IPS-18c (cell line): ENCODE measurements at regions not wholly inside any gene's neighbourhood (a gene's known extent, or its start where the extent isn't known, plus 50 kb on each side); places are given as distances from the start of the nearest gene placed in this dataset.
A peak's percentile ranks its signal among the peaks of the same experiment; 100 is the strongest.
"Not testable (repeated sequence)": the region's sequence is repeated elsewhere in the genome, so short reads cannot be mapped to it uniquely, and the experiment has no call there.

ENCODE experiments used
- H3K4me3 ChIP-seq: 2 replicates; pipeline ENCODE4 v1.7.0; 2013; ENCODE audit warnings: low read depth, mild to moderate bottlenecking, low read length, moderate library complexity; ENCODE audit not compliant: insufficient read depth
- H3K9me3 ChIP-seq: one replicate; pipeline ENCODE4 v1.6.1; 2013; ENCODE audit warnings: mild to moderate bottlenecking, low read length, moderate library complexity; ENCODE audit not compliant: control insufficient read depth, insufficient read depth

DNA sequence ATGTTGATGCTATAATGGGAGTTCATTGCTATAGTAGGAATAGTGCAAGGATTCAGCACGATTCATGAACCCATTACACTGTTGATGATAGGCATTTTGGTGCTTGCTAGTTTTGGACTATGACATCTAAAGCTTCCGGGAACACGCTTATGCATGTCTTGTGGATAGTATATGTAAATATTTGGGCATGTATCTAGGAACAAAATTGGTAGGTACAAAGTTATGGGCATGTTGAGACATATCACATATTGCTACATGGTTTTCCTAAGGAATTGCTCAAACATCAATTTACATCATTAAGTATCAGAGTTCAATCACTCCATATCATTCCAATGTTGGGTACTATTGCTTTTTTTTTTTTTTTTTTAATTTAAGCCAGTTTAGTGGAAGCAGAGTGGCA lies 1103.2 kb downstream of the TBC1D22A start:
- H3K4me3 ChIP-seq: no peak overlapping the region
- peaks cover 6% of the 10 kb centered on the region for H3K9me3 ChIP-seq

DNA sequence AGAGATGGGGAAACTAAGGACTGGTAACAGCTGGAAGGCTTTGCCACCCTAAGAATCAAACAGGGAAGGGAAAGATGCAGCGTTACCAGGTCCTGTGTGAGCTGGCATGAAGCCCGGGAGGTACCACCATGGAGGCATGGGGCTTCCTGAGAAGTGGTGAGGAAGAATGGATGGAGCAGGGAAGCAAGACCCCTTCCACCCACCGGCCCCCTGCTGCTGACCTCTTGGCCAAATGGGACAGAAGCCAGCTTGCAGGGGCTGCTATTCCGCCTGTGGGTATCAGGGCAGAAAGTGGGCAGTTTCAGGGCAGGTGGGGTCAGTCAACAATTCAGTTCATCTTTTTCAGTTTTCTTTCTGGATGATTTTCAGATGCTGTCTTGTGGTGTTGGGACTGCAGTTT lies 1099.9 kb downstream of the TBC1D22A start:
- Histone ChIP-seq H3K4me3 (no peak overlapping the region), H3K9me3 (peaks cover 13% of the 10 kb centered on the region)

DNA sequence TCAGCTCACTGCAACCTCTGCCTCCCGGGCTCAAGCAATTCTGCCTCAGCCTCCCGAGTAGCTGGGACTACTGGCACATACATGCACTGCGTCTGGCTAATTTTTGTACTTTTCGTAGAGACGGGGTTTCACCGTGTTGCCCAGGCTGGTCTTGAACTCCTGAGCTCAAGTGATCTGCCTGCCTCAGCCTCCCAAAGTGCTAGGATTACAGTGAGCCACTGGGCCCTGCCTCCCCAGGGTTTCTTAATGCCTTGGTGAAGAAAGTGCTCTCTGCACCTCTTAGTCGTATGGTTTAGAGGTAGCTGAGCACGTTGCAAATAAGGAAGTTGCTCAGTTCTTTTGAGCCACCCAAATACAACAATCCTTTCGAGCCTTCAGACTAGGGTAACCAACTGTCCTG lies 1098.5 kb downstream of the TBC1D22A start:
- not testable (repeated sequence) for H3K4me3 ChIP-seq
- H3K9me3 ChIP-seq: peaks cover 13% of the 10 kb centered on the region

DNA sequence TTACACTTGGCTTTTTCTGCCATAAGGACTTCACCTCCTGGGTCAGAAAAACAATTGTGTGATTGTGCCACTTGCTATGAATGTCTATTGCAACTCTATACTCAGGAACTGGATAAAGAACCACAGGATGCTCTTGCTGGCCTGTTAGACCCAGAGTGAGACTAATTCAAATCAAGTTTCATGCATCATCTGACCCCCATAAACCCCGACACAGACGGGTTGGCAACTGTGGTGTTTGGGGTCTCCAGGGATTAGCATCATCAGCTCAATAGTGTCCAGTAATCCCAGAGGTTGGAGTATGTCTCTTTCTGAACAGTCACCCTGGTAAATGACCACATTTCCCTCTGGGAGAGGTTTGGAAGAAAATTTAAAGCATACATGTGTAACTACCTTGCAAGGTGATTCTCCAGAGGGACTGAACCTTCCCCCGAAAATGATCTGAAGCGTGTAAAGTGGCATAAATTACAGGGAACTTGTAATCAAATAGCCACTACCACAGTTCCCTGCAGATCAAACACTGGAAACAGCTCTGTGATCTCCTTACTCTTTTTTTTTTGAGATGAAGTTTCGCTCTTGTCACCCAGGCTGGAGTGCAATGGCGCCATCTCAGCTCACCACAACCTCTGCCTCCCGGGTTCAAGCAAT lies 1097.6 kb downstream of the TBC1D22A start:
- Histone ChIP-seq H3K4me3 (no peak overlapping the region), H3K9me3 (peaks cover 10% of the 10 kb centered on the region)

DNA sequence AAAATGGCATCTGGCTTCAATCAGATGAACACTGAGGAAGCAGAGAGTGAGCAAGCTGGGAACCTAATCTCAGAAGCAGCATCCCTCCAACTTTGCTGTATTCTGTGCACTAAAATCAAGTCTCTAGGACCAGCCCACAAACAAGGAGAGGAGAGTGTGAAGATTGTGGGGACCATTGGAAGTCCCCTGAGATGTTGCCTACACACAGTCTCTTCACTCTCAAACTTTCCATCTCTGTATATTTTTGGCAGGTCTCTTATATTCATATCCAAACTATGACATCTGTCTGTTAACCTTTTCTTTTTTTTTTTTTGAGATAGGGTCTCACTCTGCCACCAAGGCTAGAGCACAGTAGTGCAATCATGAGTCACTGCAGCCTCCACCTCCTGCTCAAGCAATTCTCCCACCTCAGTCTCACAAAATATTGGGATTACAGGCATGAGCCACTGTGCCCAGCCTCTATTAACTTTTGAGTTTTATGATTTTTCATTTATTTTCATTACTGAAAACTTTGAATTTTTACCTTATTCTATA lies 1096.4 kb downstream of the TBC1D22A start:
- H3K9me3 ChIP-seq: peaks cover 8% of the 10 kb centered on the region
- no peak overlapping the region; the same call in 1 of the 2 replicates for H3K4me3 ChIP-seq

DNA sequence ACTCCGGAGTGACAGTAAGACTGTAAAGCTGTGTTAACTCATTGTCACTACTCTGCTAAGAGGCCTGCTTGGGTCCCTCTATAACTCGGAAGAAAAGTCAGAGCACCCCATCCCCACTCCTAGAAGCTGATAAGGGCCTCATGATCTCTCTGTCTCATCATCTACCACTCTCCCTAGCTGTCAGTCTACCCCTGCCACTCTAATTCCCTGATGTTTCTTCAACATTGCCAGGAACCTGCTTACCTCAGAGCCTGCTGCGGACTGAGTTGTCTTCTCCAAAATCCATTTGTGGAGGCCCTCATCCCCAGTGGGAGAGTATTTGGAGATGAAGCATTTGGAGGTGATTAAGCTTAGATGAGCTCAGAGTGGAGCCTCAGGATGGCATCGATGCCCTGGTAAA lies 1092.2 kb downstream of the TBC1D22A start:
- H3K9me3 ChIP-seq: peaks cover 6% of the 10 kb centered on the region
- no peak overlapping the region; the same call in 1 of the 2 replicates for H3K4me3 ChIP-seq

DNA sequence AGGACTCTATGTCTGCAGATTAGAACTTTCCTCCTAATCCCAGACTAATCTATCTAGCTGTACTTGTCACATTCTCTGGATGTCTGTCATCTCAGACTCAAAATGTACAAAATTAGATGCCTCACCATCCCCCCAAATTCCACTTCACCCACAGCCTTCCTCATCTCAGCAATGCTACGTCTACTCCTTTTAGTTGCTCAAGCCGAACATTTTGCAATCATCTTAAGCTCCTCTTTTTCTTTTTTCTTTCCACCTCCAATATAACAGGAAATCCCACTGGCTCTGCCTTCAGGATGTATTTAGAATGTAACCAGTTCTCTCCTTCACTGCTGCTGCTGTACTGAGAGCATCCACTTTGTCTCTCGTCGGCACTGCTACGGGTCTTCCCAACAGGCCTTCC lies 1091.8 kb downstream of the TBC1D22A start:
- H3K9me3 ChIP-seq: peaks cover 4% of the 10 kb centered on the region
- no peak overlapping the region for H3K4me3 ChIP-seq

DNA sequence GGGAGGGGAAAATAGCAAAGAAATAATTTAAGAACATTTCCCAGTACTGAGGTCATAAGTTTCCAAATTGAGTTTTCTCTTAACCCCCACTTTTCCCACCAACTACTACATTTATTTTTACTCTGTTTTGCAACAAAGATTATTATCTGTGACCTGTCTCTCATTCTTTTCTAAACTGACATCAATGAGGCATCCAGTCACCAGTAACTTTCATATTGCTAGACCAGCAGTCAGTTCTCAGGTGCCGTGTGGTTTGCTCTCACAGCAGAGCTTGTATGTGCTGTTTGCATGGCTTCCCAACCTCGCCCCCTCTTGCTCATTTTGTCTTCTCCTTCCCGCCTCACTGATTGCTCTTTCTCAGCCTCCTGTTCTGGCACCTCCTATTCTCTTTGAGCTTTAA lies 1091.3 kb downstream of the TBC1D22A start:
- H3K9me3 ChIP-seq: peaks cover 5% of the 10 kb centered on the region

DNA sequence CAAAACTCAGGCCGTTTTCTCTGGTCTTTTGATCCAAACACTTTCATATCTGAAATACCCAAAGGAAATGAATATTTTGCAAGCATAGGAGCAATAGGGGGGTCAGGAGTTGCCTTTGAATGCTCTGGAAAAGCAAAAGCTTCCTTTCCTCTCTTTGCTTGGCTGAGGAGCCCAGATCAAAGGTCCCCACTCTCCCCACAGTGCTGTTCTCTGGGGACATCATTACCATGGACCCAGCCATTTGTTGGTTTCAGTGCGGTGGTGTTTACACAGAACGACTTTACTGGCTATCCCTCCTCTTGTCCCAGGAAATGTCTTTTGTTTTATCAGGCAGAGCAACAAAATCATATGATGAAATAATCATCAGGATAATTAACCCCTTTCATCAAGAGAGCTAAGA lies 1089.1 kb downstream of the TBC1D22A start:
- peaks cover 13% of the 10 kb centered on the region for H3K9me3 ChIP-seq

More for the DNA sequence above, 1091.3 kb downstream of the TBC1D22A start:
- no peak overlapping the region for H3K4me3 ChIP-seq

DNA sequence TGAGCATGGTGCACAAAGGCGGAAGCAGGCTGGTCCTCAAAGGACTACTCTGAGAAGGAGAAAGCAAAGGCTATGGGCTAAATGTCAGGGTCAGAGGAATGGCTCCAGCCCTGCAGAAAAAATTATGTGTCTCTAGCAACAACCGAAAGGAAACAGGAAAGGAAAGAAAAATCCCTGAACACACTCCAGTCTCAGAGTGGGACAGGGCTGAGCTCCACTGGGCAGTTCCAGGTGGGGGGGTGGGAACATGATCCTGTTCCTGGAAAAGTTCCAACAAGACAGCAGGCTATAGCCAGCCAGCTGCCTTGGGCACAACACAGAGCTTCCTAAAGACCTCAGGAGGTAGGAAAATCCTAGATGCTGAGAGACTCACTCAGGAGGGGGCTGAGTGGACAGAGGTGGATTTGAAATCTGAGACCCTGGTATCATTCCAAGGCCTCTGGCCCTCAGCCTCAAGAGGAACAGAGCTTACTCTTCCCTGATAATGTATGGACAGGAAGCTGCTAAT lies 1088.2 kb downstream of the TBC1D22A start:
- peaks cover 13% of the 10 kb centered on the region for H3K9me3 ChIP-seq
- H3K4me3 ChIP-seq: no peak overlapping the region

More for the DNA sequence above, 1089.1 kb downstream of the TBC1D22A start:
- H3K4me3 ChIP-seq: no peak overlapping the region

DNA sequence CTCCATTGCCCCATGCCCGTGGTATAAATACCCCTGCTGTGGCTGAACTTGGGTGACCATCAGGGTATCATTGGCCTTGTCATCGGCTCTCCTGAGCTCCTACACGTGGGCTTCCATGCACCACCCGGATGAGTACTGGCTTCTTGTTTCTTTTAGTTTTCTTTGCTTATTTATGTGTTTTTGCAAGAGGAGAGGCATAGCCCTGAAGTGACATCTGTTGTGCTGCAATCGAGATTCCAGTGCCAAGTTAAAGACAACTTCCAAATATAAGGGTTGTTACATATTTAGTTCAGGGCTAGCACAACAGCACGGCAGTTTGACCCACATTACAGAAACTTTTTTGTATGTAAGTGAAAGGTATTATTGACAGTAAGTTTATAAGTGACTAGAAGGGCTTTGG lies 1087.1 kb downstream of the TBC1D22A start:
- Histone ChIP-seq H3K9me3 (peaks cover 20% of the 10 kb centered on the region), H3K4me3 (no peak overlapping the region)

DNA sequence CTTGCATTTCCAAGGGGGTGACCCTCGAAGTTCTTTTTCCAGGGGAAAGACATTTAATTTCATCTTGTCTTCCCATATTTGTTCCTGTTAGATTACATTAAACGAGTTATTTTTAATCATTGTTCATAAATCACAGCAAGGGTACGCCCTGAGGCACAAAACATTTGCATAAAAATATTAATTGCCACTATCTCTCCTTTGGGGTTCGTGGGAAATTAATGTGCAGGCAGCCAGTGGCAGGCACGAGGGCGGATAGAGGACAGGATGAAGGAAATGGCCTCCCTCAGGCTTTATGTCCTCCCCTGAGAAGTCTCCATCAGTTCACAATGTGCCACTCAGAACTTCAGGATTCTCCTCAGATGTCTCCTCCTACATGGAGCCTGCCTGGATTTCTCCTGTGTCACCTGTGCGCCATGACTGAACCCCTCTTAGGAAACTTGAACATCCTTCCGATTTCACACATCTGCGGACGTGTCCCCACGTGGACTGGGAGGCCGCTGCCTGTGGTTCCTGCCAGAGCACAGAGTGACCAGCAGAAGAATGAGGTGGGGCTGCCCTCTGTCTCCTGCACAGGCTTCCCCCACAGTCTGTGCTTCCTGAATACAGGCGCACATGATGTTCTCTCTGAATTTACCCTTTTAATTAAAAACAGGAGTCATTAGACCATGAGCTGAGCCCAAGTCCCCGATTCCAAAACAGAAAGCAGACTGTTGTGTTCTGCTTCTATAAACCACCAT lies 1085.9 kb downstream of the TBC1D22A start:
- peaks cover 22% of the 10 kb centered on the region for H3K9me3 ChIP-seq

DNA sequence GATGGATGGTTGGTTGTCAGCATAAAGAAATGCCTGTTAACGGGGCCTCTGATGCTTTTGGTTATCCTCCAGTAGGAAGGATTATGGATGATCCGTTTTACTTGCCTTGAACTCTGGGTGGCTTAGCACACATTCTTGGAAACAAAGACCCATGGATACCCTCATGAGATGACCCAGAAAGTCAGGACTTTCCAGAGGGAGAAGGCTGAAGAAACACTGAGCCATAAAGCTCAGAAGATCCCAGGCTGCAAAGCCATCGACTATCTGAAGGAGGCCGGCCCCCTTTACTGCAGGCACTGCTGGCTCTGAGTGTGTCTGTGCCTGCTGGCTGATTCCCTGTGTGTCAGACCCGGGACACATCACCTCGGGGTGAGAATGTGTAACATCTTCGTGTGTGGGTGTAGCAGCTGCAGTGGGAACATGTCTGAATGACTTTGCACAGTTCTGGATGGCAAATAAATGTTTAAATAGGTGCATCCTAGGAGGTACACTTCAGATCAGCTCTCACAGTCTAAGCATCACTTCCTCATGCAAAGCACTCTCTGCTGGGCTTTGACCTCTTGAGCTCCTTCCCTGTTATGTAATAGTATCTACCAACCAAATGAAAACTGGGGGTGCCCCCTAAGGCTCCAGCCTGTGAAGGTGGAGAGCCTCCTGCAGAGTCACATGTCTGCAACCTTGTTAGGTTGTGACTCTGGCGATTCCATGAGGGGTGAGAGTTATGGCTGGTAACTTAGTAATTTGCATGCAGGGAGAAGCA lies 1084.9 kb downstream of the TBC1D22A start:
- Histone ChIP-seq H3K9me3 (peaks cover 22% of the 10 kb centered on the region), H3K4me3 (peak overlapping the region; percentile 28; the same call in 1 of the 2 replicates)

More for the DNA sequence above, 1085.9 kb downstream of the TBC1D22A start:
- no peak overlapping the region; the same call in 1 of the 2 replicates for H3K4me3 ChIP-seq

DNA sequence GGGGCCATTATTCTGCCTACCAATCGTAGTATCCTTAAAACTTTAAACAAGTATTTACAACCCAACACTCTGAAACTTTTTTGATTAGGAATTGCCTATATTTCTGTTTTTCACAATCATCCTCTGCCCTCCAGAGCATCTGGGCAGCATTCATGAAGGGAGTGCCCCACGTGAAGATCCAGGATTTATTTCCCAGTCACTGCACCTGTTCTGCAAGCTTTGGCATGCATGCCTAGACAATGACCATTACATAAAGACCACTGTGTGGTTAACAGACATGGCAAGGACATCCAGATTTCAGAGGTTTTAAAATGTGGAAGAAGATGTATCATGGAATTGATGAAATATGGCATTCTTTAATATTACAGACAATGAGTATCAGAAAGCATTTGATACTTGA lies 1083.8 kb downstream of the TBC1D22A start:
- peaks cover 23% of the 10 kb centered on the region for H3K9me3 ChIP-seq
- H3K4me3 ChIP-seq: no peak overlapping the region

DNA sequence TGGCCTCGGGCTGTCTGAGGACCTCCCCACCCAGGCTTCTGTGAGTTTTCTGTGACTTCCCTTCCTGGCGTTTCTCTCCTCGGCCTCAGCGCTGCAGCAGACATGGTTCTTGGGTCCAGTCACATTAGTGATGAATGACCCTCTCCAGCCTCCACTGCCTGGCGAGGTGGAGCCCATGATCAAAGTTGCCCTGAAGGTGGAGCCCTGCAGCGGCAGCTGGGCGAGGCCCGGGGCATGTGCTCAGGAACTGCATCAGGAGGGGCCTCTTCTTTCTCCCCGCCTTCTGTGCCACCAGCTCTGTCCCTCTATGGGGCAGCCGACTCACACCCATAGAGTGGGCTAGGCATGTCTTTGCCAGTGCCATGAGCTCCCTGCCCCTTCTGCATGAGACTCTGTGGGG lies 1079.7 kb downstream of the TBC1D22A start:
- peaks cover 11% of the 10 kb centered on the region for H3K9me3 ChIP-seq
- no peak overlapping the region for H3K4me3 ChIP-seq

DNA sequence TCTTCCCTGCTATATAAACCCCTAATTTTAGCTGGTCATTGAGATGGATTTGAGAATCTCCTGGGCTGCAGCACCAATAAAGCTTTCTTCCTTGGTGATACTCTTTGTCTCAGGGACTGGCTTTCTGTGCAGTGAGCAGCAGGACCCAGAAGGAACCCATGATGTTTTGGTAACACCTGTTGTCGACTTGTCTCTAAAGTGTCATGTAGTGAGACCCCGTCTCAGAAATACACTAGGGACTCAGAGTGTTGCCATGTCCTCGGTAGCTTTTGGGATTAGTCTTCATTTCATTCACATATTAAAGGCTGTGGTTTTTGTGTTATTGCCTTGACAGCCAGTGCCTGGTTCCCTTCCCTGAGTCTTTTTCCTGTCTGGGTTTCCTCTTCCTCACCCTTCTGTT lies 1078.7 kb downstream of the TBC1D22A start:
- Histone ChIP-seq H3K4me3 (no peak overlapping the region), H3K9me3 (peaks cover 11% of the 10 kb centered on the region)

DNA sequence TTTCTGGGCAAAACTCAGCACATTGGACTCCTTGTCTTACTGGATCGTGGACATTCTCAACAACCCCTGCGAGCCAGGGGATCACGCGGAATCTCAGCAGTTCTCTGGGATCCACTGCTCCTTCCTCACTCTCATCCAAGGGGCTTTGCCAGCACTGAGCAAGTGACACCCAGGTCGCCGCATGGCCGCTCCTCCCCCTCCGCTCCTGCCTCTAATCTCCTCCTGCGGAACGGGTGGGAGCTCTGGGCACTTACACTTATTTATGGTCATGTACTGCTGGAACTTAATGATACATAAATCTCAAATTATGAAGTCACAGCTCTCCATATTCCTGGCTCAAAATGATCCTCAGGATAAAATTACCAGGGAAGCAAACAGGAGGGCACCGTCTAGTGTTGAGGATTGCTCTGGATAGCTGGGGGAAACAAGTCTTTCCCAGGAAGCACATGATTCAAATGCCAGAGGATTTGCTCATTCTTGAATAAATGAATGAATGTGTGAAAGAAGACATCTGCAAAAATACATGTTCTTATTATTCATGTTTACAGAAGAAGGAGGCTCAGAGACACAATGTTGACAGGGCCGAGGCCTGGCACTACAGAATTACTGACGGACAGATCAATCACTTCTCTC lies 1077.3 kb downstream of the TBC1D22A start:
- H3K9me3 ChIP-seq: peaks cover 6% of the 10 kb centered on the region
- no peak overlapping the region for H3K4me3 ChIP-seq
